ENCODE measurements at regions not wholly inside any gene's neighbourhood (a gene's known extent, or its start where the extent isn't known, plus 50 kb on each side); places are given as distances from the start of the nearest gene placed in this dataset.

DNA sequence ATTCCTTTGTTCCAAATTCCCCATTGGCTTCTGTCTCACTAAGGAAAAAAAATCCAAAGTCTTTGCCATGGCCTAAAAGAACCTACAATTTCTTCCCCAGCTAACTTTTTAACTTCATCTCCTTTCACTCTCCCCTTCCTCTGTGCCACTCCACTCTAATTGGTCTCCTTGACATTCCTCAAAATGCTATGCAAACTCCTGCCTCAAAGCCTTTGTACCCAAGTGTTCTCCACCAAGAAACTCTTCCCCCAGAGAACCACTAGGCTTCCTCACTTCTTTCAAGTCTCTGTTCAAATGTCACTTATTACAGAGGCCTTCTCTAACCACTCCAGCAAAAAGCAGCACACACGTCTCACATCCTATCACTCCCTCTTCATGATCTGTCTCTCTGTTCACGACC, 91.6 kb upstream of the NR4A3 start (continued):
- TF ChIP-seq, protein P1, sequence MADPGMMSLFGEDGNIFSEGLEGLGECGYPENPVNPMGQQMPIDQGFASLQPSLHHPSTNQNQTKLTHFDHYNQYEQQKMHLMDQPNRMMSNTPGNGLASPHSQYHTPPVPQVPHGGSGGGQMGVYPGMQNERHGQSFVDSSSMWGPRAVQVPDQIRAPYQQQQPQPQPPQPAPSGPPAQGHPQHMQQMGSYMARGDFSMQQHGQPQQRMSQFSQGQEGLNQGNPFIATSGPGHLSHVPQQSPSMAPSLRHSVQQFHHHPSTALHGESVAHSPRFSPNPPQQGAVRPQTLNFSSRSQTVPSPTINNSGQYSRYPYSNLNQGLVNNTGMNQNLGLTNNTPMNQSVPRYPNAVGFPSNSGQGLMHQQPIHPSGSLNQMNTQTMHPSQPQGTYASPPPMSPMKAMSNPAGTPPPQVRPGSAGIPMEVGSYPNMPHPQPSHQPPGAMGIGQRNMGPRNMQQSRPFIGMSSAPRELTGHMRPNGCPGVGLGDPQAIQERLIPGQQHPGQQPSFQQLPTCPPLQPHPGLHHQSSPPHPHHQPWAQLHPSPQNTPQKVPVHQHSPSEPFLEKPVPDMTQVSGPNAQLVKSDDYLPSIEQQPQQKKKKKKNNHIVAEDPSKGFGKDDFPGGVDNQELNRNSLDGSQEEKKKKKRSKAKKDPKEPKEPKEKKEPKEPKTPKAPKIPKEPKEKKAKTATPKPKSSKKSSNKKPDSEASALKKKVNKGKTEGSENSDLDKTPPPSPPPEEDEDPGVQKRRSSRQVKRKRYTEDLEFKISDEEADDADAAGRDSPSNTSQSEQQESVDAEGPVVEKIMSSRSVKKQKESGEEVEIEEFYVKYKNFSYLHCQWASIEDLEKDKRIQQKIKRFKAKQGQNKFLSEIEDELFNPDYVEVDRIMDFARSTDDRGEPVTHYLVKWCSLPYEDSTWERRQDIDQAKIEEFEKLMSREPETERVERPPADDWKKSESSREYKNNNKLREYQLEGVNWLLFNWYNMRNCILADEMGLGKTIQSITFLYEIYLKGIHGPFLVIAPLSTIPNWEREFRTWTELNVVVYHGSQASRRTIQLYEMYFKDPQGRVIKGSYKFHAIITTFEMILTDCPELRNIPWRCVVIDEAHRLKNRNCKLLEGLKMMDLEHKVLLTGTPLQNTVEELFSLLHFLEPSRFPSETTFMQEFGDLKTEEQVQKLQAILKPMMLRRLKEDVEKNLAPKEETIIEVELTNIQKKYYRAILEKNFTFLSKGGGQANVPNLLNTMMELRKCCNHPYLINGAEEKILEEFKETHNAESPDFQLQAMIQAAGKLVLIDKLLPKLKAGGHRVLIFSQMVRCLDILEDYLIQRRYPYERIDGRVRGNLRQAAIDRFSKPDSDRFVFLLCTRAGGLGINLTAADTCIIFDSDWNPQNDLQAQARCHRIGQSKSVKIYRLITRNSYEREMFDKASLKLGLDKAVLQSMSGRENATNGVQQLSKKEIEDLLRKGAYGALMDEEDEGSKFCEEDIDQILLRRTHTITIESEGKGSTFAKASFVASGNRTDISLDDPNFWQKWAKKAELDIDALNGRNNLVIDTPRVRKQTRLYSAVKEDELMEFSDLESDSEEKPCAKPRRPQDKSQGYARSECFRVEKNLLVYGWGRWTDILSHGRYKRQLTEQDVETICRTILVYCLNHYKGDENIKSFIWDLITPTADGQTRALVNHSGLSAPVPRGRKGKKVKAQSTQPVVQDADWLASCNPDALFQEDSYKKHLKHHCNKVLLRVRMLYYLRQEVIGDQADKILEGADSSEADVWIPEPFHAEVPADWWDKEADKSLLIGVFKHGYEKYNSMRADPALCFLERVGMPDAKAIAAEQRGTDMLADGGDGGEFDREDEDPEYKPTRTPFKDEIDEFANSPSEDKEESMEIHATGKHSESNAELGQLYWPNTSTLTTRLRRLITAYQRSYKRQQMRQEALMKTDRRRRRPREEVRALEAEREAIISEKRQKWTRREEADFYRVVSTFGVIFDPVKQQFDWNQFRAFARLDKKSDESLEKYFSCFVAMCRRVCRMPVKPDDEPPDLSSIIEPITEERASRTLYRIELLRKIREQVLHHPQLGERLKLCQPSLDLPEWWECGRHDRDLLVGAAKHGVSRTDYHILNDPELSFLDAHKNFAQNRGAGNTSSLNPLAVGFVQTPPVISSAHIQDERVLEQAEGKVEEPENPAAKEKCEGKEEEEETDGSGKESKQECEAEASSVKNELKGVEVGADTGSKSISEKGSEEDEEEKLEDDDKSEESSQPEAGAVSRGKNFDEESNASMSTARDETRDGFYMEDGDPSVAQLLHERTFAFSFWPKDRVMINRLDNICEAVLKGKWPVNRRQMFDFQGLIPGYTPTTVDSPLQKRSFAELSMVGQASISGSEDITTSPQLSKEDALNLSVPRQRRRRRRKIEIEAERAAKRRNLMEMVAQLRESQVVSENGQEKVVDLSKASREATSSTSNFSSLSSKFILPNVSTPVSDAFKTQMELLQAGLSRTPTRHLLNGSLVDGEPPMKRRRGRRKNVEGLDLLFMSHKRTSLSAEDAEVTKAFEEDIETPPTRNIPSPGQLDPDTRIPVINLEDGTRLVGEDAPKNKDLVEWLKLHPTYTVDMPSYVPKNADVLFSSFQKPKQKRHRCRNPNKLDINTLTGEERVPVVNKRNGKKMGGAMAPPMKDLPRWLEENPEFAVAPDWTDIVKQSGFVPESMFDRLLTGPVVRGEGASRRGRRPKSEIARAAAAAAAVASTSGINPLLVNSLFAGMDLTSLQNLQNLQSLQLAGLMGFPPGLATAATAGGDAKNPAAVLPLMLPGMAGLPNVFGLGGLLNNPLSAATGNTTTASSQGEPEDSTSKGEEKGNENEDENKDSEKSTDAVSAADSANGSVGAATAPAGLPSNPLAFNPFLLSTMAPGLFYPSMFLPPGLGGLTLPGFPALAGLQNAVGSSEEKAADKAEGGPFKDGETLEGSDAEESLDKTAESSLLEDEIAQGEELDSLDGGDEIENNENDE (IDR thresholded peaks at IDR 0.05; ENCODE audit: insufficient replicate concordance, low read length), result no peak
- TF ChIP-seq, protein P2, sequence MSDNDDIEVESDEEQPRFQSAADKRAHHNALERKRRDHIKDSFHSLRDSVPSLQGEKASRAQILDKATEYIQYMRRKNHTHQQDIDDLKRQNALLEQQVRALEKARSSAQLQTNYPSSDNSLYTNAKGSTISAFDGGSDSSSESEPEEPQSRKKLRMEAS (IDR thresholded peaks at IDR 0.05), result no peak
- TF ChIP-seq, protein P3, sequence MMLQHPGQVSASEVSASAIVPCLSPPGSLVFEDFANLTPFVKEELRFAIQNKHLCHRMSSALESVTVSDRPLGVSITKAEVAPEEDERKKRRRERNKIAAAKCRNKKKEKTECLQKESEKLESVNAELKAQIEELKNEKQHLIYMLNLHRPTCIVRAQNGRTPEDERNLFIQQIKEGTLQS (IDR thresholded peaks at IDR 0.05; ENCODE audit: insufficient read depth, low read depth, low read length), result no peak
- TF ChIP-seq HDAC6 (IDR thresholded peaks at IDR 0.05; ENCODE audit: low read depth, low read length) (no peak), MAFK (IDR thresholded peaks at IDR 0.05; ENCODE audit: low read depth, low read length) (no peak), HDAC2 (IDR thresholded peaks at IDR 0.05; ENCODE audit: borderline replicate concordance in 1 of 2, low read depth in 2 of 2, low read length in 2 of 2) (no peak), SP2 (IDR thresholded peaks at IDR 0.05; ENCODE audit: low read length) (no peak), CBX5 (IDR thresholded peaks at IDR 0.05; ENCODE audit: low read depth, low read length) (no peak), CTBP2 (IDR thresholded peaks at IDR 0.05; ENCODE audit: borderline replicate concordance, insufficient read depth, insufficient read length, low read length) (no peak)
- TF ChIP-seq, protein P4, sequence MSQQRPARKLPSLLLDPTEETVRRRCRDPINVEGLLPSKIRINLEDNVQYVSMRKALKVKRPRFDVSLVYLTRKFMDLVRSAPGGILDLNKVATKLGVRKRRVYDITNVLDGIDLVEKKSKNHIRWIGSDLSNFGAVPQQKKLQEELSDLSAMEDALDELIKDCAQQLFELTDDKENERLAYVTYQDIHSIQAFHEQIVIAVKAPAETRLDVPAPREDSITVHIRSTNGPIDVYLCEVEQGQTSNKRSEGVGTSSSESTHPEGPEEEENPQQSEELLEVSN (IDR thresholded peaks at IDR 0.05), result no peak
